GM18907 (cell line): ENCODE measurements at regions not wholly inside any gene's neighbourhood (a gene's known extent, or its start where the extent isn't known, plus 50 kb on each side); places are given as distances from the start of the nearest gene placed in this dataset.
"Not testable (repeated sequence)": the region's sequence is repeated elsewhere in the genome, so short reads cannot be mapped to it uniquely, and the experiment has no call there.

Source experiments
- ATAC-seq: cut with Tn5 transposase; IDR thresholded peaks from one replicate; pipeline ENCODE4 v1.9.1; 2021; ENCODE audit warnings: mild to moderate bottlenecking, moderate library complexity; ENCODE audit not compliant: unreplicated experiment

- no peak for ATAC-seq
Observed at GRCh38 chr12:75812271-75813018, 219.1 kb downstream of the PHLDA1 start.

GRCh38 chr12:75809746-75810145 is 221.8 kb downstream of the PHLDA1 start:
- ATAC-seq, result no peak

- no peak for ATAC-seq
Observed at GRCh38 chr12:75807494-75807893, 224.1 kb downstream of the PHLDA1 start.

GRCh38 chr12:75805905-75806304 is 225.7 kb downstream of the PHLDA1 start:
- ATAC-seq, result no peak

- no peak for ATAC-seq
Observed at GRCh38 chr12:75805320-75805719, 226.3 kb downstream of the PHLDA1 start.

GRCh38 chr12:75798136-75798926 is 233.2 kb downstream of the PHLDA1 start:
- no peak for ATAC-seq

GRCh38 chr12:75795125-75795524 is 236.5 kb downstream of the PHLDA1 start:
- ATAC-seq, result no peak

- ATAC-seq, result no peak
Observed at GRCh38 chr12:75792687-75793086, 238.9 kb downstream of the PHLDA1 start.

- no peak for ATAC-seq
Observed at GRCh38 chr12:75790219-75790618, 241.4 kb downstream of the PHLDA1 start.

GRCh38 chr12:75787146-75787545 is 244.4 kb downstream of the PHLDA1 start:
- ATAC-seq, result not testable (repeated sequence)

GRCh38 chr12:75786070-75786469 is 245.5 kb downstream of the PHLDA1 start:
- ATAC-seq, result no peak

- no peak for ATAC-seq
Observed at GRCh38 chr12:75784591-75784990, 247.0 kb downstream of the PHLDA1 start.

GRCh38 chr12:75783093-75783877 is 248.3 kb downstream of the PHLDA1 start:
- no peak for ATAC-seq

GRCh38 chr12:75782069-75782581 is 249.5 kb downstream of the PHLDA1 start:
- no peak for ATAC-seq

- ATAC-seq, result no peak
Observed at GRCh38 chr12:75781532-75782046, 250.0 kb downstream of the PHLDA1 start.

- ATAC-seq, result no peak
Observed at GRCh38 chr12:75779891-75780496, 251.6 kb downstream of the PHLDA1 start.

- peak; percentile 66 for ATAC-seq
Observed at GRCh38 chr12:75774261-75775052, 257.1 kb downstream of the PHLDA1 start.

GRCh38 chr12:75773377-75773776 is 258.2 kb downstream of the PHLDA1 start:
- no peak for ATAC-seq

- ATAC-seq, result no peak
Observed at GRCh38 chr12:75771023-75771422, 259.6 kb upstream of the KRR1 start.

- no peak for ATAC-seq
Observed at GRCh38 chr12:75767957-75768356, 256.5 kb upstream of the KRR1 start.
